H9 (cell line): ENCODE measurements at regions not wholly inside any gene's neighbourhood (a gene's known extent, or its start where the extent isn't known, plus 50 kb on each side); places are given as distances from the start of the nearest gene placed in this dataset.

ENCODE experiments used
- DNase-seq: peaks from one replicate; pipeline ENCODE4 v3.0.0-alpha.2; 2017
- H2AFZ ChIP-seq: one replicate; pipeline ENCODE4 v1.6.1; 2013; ENCODE audit warnings: mild to moderate bottlenecking, low read length, control low read depth, moderate library complexity
- H2AK5ac ChIP-seq: 2 replicates; pipeline ENCODE4 v1.6.1; 2013; ENCODE audit warnings: low read length, control low read depth, mixed read lengths; ENCODE audit not compliant: insufficient read length
- H2BK120ac ChIP-seq: one replicate; pipeline ENCODE4 v1.6.1; 2013; ENCODE audit warnings: low read depth, mild to moderate bottlenecking, low read length, control low read depth, inconsistent platforms; ENCODE audit not compliant: poor library complexity, severe bottlenecking
- H2BK12ac ChIP-seq: 2 replicates; pipeline ENCODE4 v1.6.1; 2013; ENCODE audit warnings: low read length, control low read depth, mixed read lengths, low read depth; ENCODE audit not compliant: insufficient read length
- H2BK15ac ChIP-seq: 2 replicates; pipeline ENCODE4 v1.6.1; 2013; ENCODE audit warnings: low read depth, low read length, control low read depth
- H2BK20ac ChIP-seq: one replicate; pipeline ENCODE4 v1.6.1; 2013; ENCODE audit warnings: low read depth, mild to moderate bottlenecking, low read length, control low read depth, inconsistent platforms; ENCODE audit not compliant: poor library complexity, severe bottlenecking
- H2BK5ac ChIP-seq: 2 replicates; pipeline ENCODE4 v1.6.1; 2013; ENCODE audit warnings: low read length, control low read depth, mixed read lengths; ENCODE audit not compliant: insufficient read length
- H3K14ac ChIP-seq: 2 replicates; pipeline ENCODE4 v1.6.1; 2013; ENCODE audit warnings: low read length, control low read depth; ENCODE audit not compliant: insufficient read depth
- H3K18ac ChIP-seq: 2 replicates; pipeline ENCODE4 v1.6.1; 2013; ENCODE audit warnings: low read depth, mild to moderate bottlenecking, mixed read lengths, low read length, control low read depth; ENCODE audit not compliant: insufficient read length
- H3K23ac ChIP-seq: 2 replicates; pipeline ENCODE4 v1.6.1; 2013; ENCODE audit warnings: low read length, control low read depth, mixed read lengths, low read depth; ENCODE audit not compliant: insufficient read length
- H3K23me2 ChIP-seq: 2 replicates; pipeline ENCODE4 v1.6.1; 2013; ENCODE audit warnings: low read depth, mild to moderate bottlenecking, mixed read lengths, low read length, control low read depth; ENCODE audit not compliant: insufficient read length, poor library complexity, severe bottlenecking
- H3K27ac ChIP-seq: 2 replicates; pipeline ENCODE4 v1.5.1; 2013; ENCODE audit warnings: low read length, control low read depth, mixed read lengths, low read depth; ENCODE audit not compliant: insufficient read length
- H3K27me3 ChIP-seq: 2 replicates; pipeline ENCODE4 v1.6.1; 2013; ENCODE audit warnings: low read length, control low read depth, inconsistent platforms; ENCODE audit not compliant: insufficient read depth
- H3K4ac ChIP-seq: 2 replicates; pipeline ENCODE4 v1.6.1; 2013; ENCODE audit warnings: low read depth, mild to moderate bottlenecking, control low read depth, inconsistent platforms, low read length, moderate library complexity
- H3K4me1 ChIP-seq: 2 replicates; pipeline ENCODE4 v1.6.1; 2013; ENCODE audit warnings: low read length, control low read depth, inconsistent platforms; ENCODE audit not compliant: insufficient read depth
- H3K4me2 ChIP-seq: 2 replicates; pipeline ENCODE4 v1.6.1; 2013; ENCODE audit warnings: low read length, control low read depth, mixed read lengths; ENCODE audit not compliant: insufficient read length, insufficient read depth
- H3K56ac ChIP-seq: 2 replicates; pipeline ENCODE4 v1.6.1; 2013; ENCODE audit warnings: low read depth, mild to moderate bottlenecking, mixed read lengths, low read length, control low read depth; ENCODE audit not compliant: insufficient read length
- H3K79me1 ChIP-seq: 2 replicates; pipeline ENCODE4 v1.6.1; 2013; ENCODE audit warnings: low read depth, mild to moderate bottlenecking, moderate library complexity, low read length, control low read depth, inconsistent platforms; ENCODE audit not compliant: insufficient read depth, poor library complexity, severe bottlenecking
- H3K79me2 ChIP-seq: 2 replicates; pipeline ENCODE4 v1.6.1; 2013; ENCODE audit warnings: low read length, control low read depth, inconsistent platforms; ENCODE audit not compliant: insufficient read depth
- H3K9ac ChIP-seq: 2 replicates; pipeline ENCODE4 v1.6.1; 2013; ENCODE audit warnings: low read length, control low read depth, mixed read lengths; ENCODE audit not compliant: insufficient read length; ENCODE audit errors: extremely low read depth
- H3K9me3 ChIP-seq: one replicate; pipeline ENCODE4 v1.6.1; 2013; ENCODE audit warnings: low read depth, low read length, inconsistent platforms; ENCODE audit not compliant: control insufficient read depth
- H3T11ph ChIP-seq: one replicate; pipeline ENCODE4 v1.6.1; 2013; ENCODE audit warnings: mild to moderate bottlenecking, low read length, control low read depth, inconsistent platforms
- H4K20me1 ChIP-seq: one replicate; pipeline ENCODE4 v1.6.1; 2013; ENCODE audit not compliant: control insufficient read depth, insufficient read length, insufficient read depth
- H4K5ac ChIP-seq: 2 replicates; pipeline ENCODE4 v1.6.1; 2013; ENCODE audit warnings: low read depth, mild to moderate bottlenecking, mixed read lengths, low read length, control low read depth; ENCODE audit not compliant: insufficient read length
- H4K8ac ChIP-seq: replicated peaks from 2 replicates; pipeline ENCODE4 v1.6.1; 2013; ENCODE audit warnings: low read length, control low read depth, mixed read lengths, low read depth; ENCODE audit not compliant: insufficient read length
- H4K91ac ChIP-seq: 2 replicates; pipeline ENCODE4 v1.6.1; 2013; ENCODE audit warnings: low read depth, mild to moderate bottlenecking, moderate library complexity, mixed read lengths, low read length, control low read depth; ENCODE audit not compliant: insufficient read length
- H3K27ac Mint-ChIP-seq, 3 experiments: 2 replicates in 2 of 3; 3 replicates in 1 of 3; pipeline ENCODE4 v1.8.0; 2020 to 2021; ENCODE audit warnings: mixed read lengths in 3 of 3, mild to moderate bottlenecking in 1 of 3, moderate library complexity in 1 of 3
- H3K27me3 Mint-ChIP-seq: 2 replicates; pipeline ENCODE4 v1.8.0; 2021; ENCODE audit warnings: low read depth, mild to moderate bottlenecking, moderate library complexity, mixed read lengths
- H3K36me3 Mint-ChIP-seq, 3 experiments: 2 replicates in 2 of 3; 3 replicates in 1 of 3; pipeline ENCODE4 v1.8.0; 2020 to 2021; ENCODE audit warnings: low read depth in 3 of 3, mixed read lengths in 3 of 3; ENCODE audit not compliant: insufficient read depth in 1 of 3
- H3K4me1 Mint-ChIP-seq, 2 experiments: 2 replicates each; pipeline ENCODE4 v1.8.0; 2020; ENCODE audit warnings: mixed read lengths in 2 of 2
- H3K4me3 Mint-ChIP-seq, 2 experiments: 2 replicates in 1 of 2; 3 replicates in 1 of 2; pipeline ENCODE4 v1.8.0; 2020 to 2021; ENCODE audit warnings: mild to moderate bottlenecking in 2 of 2, mixed read lengths in 2 of 2, moderate library complexity in 1 of 2
- H3K9me3 Mint-ChIP-seq, 2 experiments: 2 replicates in 1 of 2; 3 replicates in 1 of 2; pipeline ENCODE4 v1.8.0; 2020; ENCODE audit warnings: mild to moderate bottlenecking in 2 of 2, mixed read lengths in 2 of 2, moderate library complexity in 1 of 2
- CTCF ChIP-seq: fragments of 200-600 bp; sonication (generic); conservative IDR thresholded peaks from 3 replicates; pipeline ENCODE4 v1.8.0; 2021; ENCODE audit warnings: antibody characterized with exemption, mild to moderate bottlenecking
- WGBS: extraction: QIAGEN DNeasy Blood & Tissue Kit; methylation state at CpG from one replicate; pipeline ENCODE4 v1.1.7; 2013; ENCODE audit warnings: missing lambda C conversion rate, low lambda C conversion rate, mixed read lengths; ENCODE audit not compliant: insufficient read length; ENCODE audit errors: extremely low coverage; 5-methylcytosine and 5-hydroxymethylcytosine counted together

- no peaks in the 10 kb centered on the region for H3K79me1 ChIP-seq
- H3K27me3 ChIP-seq = no peaks in the 10 kb centered on the region
- no peaks in the 10 kb centered on the region for H3K4me1 ChIP-seq
- Mint-ChIP-seq H3K4me3 (no peak overlapping the region), H3K4me1 (0 out of 4 replicates have a peak, but pooled peaks cover 0 to 3% of the 10 kb centered on the region in 2 experiments), H3K27ac (no peak overlapping the region; a peak in 1 of 7 replicates), H3K27me3 (peaks cover 3% of the 10 kb centered on the region; the same call in 1 of the 2 replicates), H3K9me3 (no peaks in the 10 kb centered on the region), H3K36me3 (no peaks in the 10 kb centered on the region)
- no peak overlapping the region for H3K56ac ChIP-seq
- H2BK120ac ChIP-seq = no peak overlapping the region
- no peak overlapping the region for H3K18ac ChIP-seq
- no peak overlapping the region for H2AK5ac ChIP-seq
- H3T11ph ChIP-seq = no peak overlapping the region
- H2BK12ac ChIP-seq = no peak overlapping the region
- no peak overlapping the region for H4K8ac ChIP-seq
- H3K9ac ChIP-seq = no peak overlapping the region
- H3K4me2 ChIP-seq = no peak overlapping the region
- no peak overlapping the region for H3K14ac ChIP-seq
- peaks cover 3% of the 10 kb centered on the region for H4K20me1 ChIP-seq
- H3K9me3 ChIP-seq = no peaks in the 10 kb centered on the region
- no peak overlapping the region for H4K5ac ChIP-seq
- H3K79me2 ChIP-seq = no peaks in the 10 kb centered on the region
- no CpG with 5 or more reads among the region's 15 CpGs for WGBS
- no peak overlapping the region for H2AFZ ChIP-seq
- H3K4ac ChIP-seq = no peak overlapping the region
- no peak for DNase-seq
- no peak overlapping the region for H2BK5ac ChIP-seq
- H3K27ac ChIP-seq = no peak overlapping the region
- H2BK20ac ChIP-seq = no peak overlapping the region
- H4K91ac ChIP-seq = no peak overlapping the region
- no peaks in the 10 kb centered on the region for H3K23me2 ChIP-seq
- no peak overlapping the region for H3K23ac ChIP-seq
- no peak overlapping the region for H2BK15ac ChIP-seq
- no peak for TF ChIP-seq CTCF
Measured at GRCh38 chr14:95398630-95399547, 79.2 kb upstream of the CLMN start.
